Neural cell (in vitro differentiated cells): ENCODE measurements at regions not wholly inside any gene's neighbourhood (a gene's known extent, or its start where the extent isn't known, plus 50 kb on each side); places are given as distances from the start of the nearest gene placed in this dataset.

ENCODE experiments used
- CTCF ChIP-seq: fragments of 450-650 bp; IDR thresholded peaks from 2 replicates; pipeline ENCODE4 v1.5.1; 2014; ENCODE audit warnings: antibody characterized with exemption, mild to moderate bottlenecking, moderate library complexity; ENCODE audit not compliant: poor library complexity, severe bottlenecking
- EP300 ChIP-seq: fragments of 450-650 bp; conservative IDR thresholded peaks from 2 replicates; pipeline ENCODE4 v1.6.1; 2014; ENCODE audit warnings: antibody characterized with exemption, mild to moderate bottlenecking, moderate library complexity; ENCODE audit not compliant: poor library complexity, severe bottlenecking
- EZH2 ChIP-seq: fragments of 200-600, 300-800 bp; shearing (Covaris generic), sonication (generic); IDR thresholded peaks from 2 replicates; pipeline ENCODE4 v1.6.1; 2014; ENCODE audit warnings: antibody characterized with exemption, low read length, borderline replicate concordance, mild to moderate bottlenecking; ENCODE audit not compliant: insufficient read depth, poor library complexity, severe bottlenecking
- POLR2AphosphoS5 ChIP-seq: IDR thresholded peaks from 2 replicates; pipeline ENCODE4 v1.6.1; 2012

GRCh38 chr13:76607866-76608265 is 278.3 kb downstream of the KCTD12 start:
- TF ChIP-seq CTCF = no peak
- TF ChIP-seq EP300 = no peak
- TF ChIP-seq EZH2 = no peak
- TF ChIP-seq POLR2AphosphoS5 = no peak
